ENCODE measurements at regions not wholly inside any gene's neighbourhood (a gene's known extent, or its start where the extent isn't known, plus 50 kb on each side); places are given as distances from the start of the nearest gene placed in this dataset.
A peak's percentile ranks its signal among the peaks of the same experiment; 100 is the strongest.

DNA sequence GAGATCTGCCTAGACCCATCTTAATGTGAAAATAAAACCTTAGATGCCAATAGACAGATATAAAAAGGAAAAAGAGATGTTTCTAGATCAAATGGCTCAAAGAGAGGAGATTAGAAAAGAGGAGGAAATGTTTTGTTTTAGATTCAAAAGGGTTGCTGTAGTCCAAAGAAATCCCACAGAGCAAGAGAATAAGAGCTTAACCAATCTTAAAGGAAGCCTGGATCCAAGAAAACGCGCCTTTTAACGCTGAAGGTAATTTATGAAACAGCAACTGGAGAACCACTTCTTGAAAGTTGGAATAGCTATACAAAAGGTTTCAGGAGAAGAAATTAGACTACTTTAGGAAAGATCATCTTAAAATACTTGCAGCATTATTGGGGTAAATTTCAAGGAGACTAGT lies 298.8 kb downstream of the BRINP2 start:
- 95 to 99% (median 99%) methylated on average over 3 of the region's 3 CpGs for WGBS, 3 donors
- DNase-seq = no peak
- H3K27ac ChIP-seq (ENCODE audit: low read depth in 1 of 3, low read length in 2 of 3) = no peak overlapping the region

DNA sequence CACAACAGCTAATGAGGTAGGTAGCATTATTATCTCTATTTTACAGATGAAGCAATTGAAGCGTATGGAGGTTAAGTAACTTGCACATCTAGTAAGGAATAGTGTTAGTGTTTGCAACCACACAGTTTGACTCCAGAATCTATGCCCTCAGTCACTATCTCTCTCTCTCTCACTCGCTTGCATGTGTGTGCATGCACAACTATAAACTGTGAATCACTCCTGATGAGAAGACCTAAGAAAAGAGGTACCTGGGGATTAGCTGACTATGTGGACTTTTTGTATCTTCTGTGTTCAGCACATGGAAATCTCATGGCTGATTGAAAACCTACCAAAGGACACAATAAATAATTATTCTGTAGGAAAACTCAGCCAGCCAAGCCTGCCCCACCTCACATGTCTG lies 295.5 kb downstream of the BRINP2 start:
- FAIRE-seq (no peak), DNase-seq (no peak)
- Histone ChIP-seq H3K4me1 (ENCODE audit: control insufficient read depth in 3 of 3, insufficient read depth in 2 of 3, low read depth in 1 of 3, low read length in 2 of 3) (no peaks in the 10 kb centered on the region), H3K36me3 (ENCODE audit: control insufficient read depth in 3 of 3, insufficient read depth in 2 of 3, low read depth in 1 of 3, low read length in 3 of 3) (no peaks in the 10 kb centered on the region), H3K4me3 (ENCODE audit: low read depth in 1 of 3, low read length in 3 of 3) (no peak overlapping the region), H3K27ac (ENCODE audit: low read depth in 1 of 3, low read length in 2 of 3) (no peak overlapping the region), H3K27me3 (ENCODE audit: control insufficient read depth in 3 of 3, insufficient read depth in 3 of 3, low read length in 3 of 3) (no peaks in the 10 kb centered on the region), H3K9me3 (ENCODE audit: control insufficient read depth in 2 of 2, insufficient read depth in 1 of 2, low read depth in 1 of 2, low read length in 1 of 2) (no peaks in the 10 kb centered on the region)
- WGBS, 3 donors = 75 to 83% (median 82%) methylated on average over 2 of the region's 2 CpGs

More for the DNA sequence above, 298.8 kb downstream of the BRINP2 start:
- no peaks in the 10 kb centered on the region for H3K36me3 ChIP-seq (ENCODE audit: control insufficient read depth in 3 of 3, insufficient read depth in 2 of 3, low read depth in 1 of 3, low read length in 3 of 3)
- no peak for FAIRE-seq
- H3K4me3 ChIP-seq (ENCODE audit: low read depth in 1 of 3, low read length in 3 of 3) = no peak overlapping the region
- H3K9me3 ChIP-seq (ENCODE audit: control insufficient read depth in 2 of 2, insufficient read depth in 1 of 2, low read depth in 1 of 2, low read length in 1 of 2) = no peaks in the 10 kb centered on the region
- no peaks in the 10 kb centered on the region for H3K27me3 ChIP-seq (ENCODE audit: control insufficient read depth in 3 of 3, insufficient read depth in 3 of 3, low read length in 3 of 3)
- no peaks in the 10 kb centered on the region for H3K4me1 ChIP-seq (ENCODE audit: control insufficient read depth in 3 of 3, insufficient read depth in 2 of 3, low read depth in 1 of 3, low read length in 2 of 3)

GRCh38 chr1:177464686-177465085 lies 293.9 kb downstream of the BRINP2 start:
- Histone ChIP-seq H3K4me1 (ENCODE audit: control insufficient read depth in 3 of 3, insufficient read depth in 2 of 3, low read depth in 1 of 3, low read length in 2 of 3) (no peaks in the 10 kb centered on the region), H3K36me3 (ENCODE audit: control insufficient read depth in 3 of 3, insufficient read depth in 2 of 3, low read depth in 1 of 3, low read length in 3 of 3) (no peaks in the 10 kb centered on the region), H3K4me3 (ENCODE audit: low read depth in 1 of 3, low read length in 3 of 3) (no peak overlapping the region), H3K9me3 (ENCODE audit: control insufficient read depth in 2 of 2, insufficient read depth in 1 of 2, low read depth in 1 of 2, low read length in 1 of 2) (no peaks in the 10 kb centered on the region), H3K27ac (ENCODE audit: low read depth in 1 of 3, low read length in 2 of 3) (no peak overlapping the region), H3K27me3 (ENCODE audit: control insufficient read depth in 3 of 3, insufficient read depth in 3 of 3, low read length in 3 of 3) (no peaks in the 10 kb centered on the region)
- WGBS, 3 donors = 48 to 60% (median 53%) methylated on average over 2 of the region's 2 CpGs
- DNase-seq = no peak
- FAIRE-seq = no peak

DNA sequence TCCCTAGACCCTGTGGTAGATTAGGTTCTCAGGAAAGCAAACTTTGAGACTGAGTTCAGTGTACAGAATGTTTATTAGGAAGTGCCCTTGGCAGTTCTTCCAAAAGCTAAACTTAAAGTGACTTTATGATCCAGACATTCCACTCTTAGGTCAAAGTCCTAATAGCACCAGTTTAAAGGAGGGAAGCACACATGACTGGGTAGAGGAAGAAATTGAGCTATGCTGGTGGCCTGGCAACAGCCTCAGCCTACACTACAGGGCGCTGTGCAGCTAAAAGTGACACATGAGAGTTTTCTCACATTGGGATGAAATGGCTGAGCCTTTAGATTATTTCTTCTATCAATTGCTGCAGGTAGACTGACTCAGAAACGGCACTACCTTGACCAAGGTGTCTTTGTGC lies 280.4 kb downstream of the BRINP2 start:
- no peak overlapping the region for H3K27ac ChIP-seq (ENCODE audit: low read depth in 1 of 3, low read length in 2 of 3)
- FAIRE-seq = no peak
- H3K4me3 ChIP-seq (ENCODE audit: low read depth in 1 of 3, low read length in 3 of 3) = no peak overlapping the region
- H3K36me3 ChIP-seq (ENCODE audit: control insufficient read depth in 3 of 3, insufficient read depth in 2 of 3, low read depth in 1 of 3, low read length in 3 of 3) = no peaks in the 10 kb centered on the region
- H3K4me1 ChIP-seq (ENCODE audit: control insufficient read depth in 3 of 3, insufficient read depth in 2 of 3, low read depth in 1 of 3, low read length in 2 of 3) = no peaks in the 10 kb centered on the region
- no peaks in the 10 kb centered on the region for H3K9me3 ChIP-seq (ENCODE audit: control insufficient read depth in 2 of 2, insufficient read depth in 1 of 2, low read depth in 1 of 2, low read length in 1 of 2)
- no peaks in the 10 kb centered on the region for H3K27me3 ChIP-seq (ENCODE audit: control insufficient read depth in 3 of 3, insufficient read depth in 3 of 3, low read length in 3 of 3)
- WGBS, 3 donors = 20 to 63% (median 24%) methylated on average over 2 of the region's 2 CpGs
- peak; percentile 45 to 54 for DNase-seq

- WGBS, 3 donors = 57 to 77% (median 66%) methylated on average over 5 of the region's 5 CpGs
- no peaks in the 10 kb centered on the region for H3K4me1 ChIP-seq (ENCODE audit: control insufficient read depth in 3 of 3, insufficient read depth in 2 of 3, low read depth in 1 of 3, low read length in 2 of 3)
- peaks cover 0 to 4% (median 0%) of the 10 kb centered on the region in 3 donors for H3K27me3 ChIP-seq (ENCODE audit: control insufficient read depth in 3 of 3, insufficient read depth in 3 of 3, low read length in 3 of 3)
- no peaks in the 10 kb centered on the region for H3K9me3 ChIP-seq (ENCODE audit: control insufficient read depth in 2 of 2, insufficient read depth in 1 of 2, low read depth in 1 of 2, low read length in 1 of 2)
- DNase-seq (no peak), FAIRE-seq (no peak)
- no peak overlapping the region for H3K27ac ChIP-seq (ENCODE audit: low read depth in 1 of 3, low read length in 2 of 3)
- no peak overlapping the region for H3K4me3 ChIP-seq (ENCODE audit: low read depth in 1 of 3, low read length in 3 of 3)
- H3K36me3 ChIP-seq (ENCODE audit: control insufficient read depth in 3 of 3, insufficient read depth in 2 of 3, low read depth in 1 of 3, low read length in 3 of 3) = no peaks in the 10 kb centered on the region
Observed at GRCh38 chr1:177448652-177449357, 278.0 kb downstream of the BRINP2 start.

- no peak for FAIRE-seq
Observed at GRCh38 chr1:177448036-177448615, 277.4 kb downstream of the BRINP2 start.

DNA sequence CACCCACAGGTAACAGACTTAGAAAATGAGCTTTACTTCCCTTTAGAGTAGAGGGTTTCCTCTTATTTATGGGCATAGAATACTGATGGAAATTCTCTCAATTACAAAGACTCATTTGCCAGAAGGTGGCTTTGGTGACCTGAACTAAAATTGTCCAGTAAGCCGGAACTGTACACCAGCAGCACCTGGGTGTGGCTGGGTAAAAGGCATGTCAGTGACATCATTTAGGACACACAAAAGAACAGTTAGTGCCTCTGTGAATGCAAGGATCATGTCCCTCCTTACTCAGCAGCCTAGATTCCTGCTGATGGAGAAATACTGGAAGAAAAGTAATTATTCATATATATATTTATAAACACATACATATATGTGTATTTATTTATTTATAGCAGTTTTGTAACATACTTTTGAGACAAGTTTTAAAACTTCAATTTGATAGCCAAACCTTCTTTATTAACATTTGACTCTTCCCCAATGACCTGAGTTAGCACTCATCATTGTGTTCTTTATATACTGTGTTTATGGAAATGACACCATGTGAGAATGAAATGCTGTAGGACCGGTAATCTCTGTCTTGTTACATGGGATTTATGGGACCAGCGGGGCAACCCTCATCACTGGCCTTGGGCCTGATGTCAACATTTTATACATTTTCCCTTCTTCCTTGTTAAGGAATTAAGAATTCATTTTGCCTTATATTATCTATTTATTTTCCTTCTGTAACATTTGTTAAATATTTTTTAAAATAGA lies 274.4 kb downstream of the BRINP2 start:
- Histone ChIP-seq H3K4me3 (ENCODE audit: low read depth in 1 of 3, low read length in 3 of 3) (no peak overlapping the region), H3K27me3 (ENCODE audit: control insufficient read depth in 3 of 3, insufficient read depth in 3 of 3, low read length in 3 of 3) (peaks cover 0 to 4% (median 0%) of the 10 kb centered on the region in 3 donors), H3K4me1 (ENCODE audit: control insufficient read depth in 3 of 3, insufficient read depth in 2 of 3, low read depth in 1 of 3, low read length in 2 of 3) (no peaks in the 10 kb centered on the region), H3K27ac (ENCODE audit: low read depth in 1 of 3, low read length in 2 of 3) (no peak overlapping the region), H3K9me3 (ENCODE audit: control insufficient read depth in 2 of 2, insufficient read depth in 1 of 2, low read depth in 1 of 2, low read length in 1 of 2) (no peaks in the 10 kb centered on the region), H3K36me3 (ENCODE audit: control insufficient read depth in 3 of 3, insufficient read depth in 2 of 3, low read depth in 1 of 3, low read length in 3 of 3) (no peaks in the 10 kb centered on the region)
- 71 to 86% (median 79%) methylated on average over 3 of the region's 3 CpGs for WGBS, 3 donors
- FAIRE-seq (no peak), DNase-seq (no peak)

More at GRCh38 chr1:177448036-177448615, 277.4 kb downstream of the BRINP2 start:
- Histone ChIP-seq H3K27ac (ENCODE audit: low read depth in 1 of 3, low read length in 2 of 3) (no peak overlapping the region), H3K36me3 (ENCODE audit: control insufficient read depth in 3 of 3, insufficient read depth in 2 of 3, low read depth in 1 of 3, low read length in 3 of 3) (no peaks in the 10 kb centered on the region), H3K4me3 (ENCODE audit: low read depth in 1 of 3, low read length in 3 of 3) (no peak overlapping the region), H3K4me1 (ENCODE audit: control insufficient read depth in 3 of 3, insufficient read depth in 2 of 3, low read depth in 1 of 3, low read length in 2 of 3) (no peaks in the 10 kb centered on the region), H3K27me3 (ENCODE audit: control insufficient read depth in 3 of 3, insufficient read depth in 3 of 3, low read length in 3 of 3) (peaks cover 0 to 4% (median 0%) of the 10 kb centered on the region in 3 donors), H3K9me3 (ENCODE audit: control insufficient read depth in 2 of 2, insufficient read depth in 1 of 2, low read depth in 1 of 2, low read length in 1 of 2) (no peaks in the 10 kb centered on the region)
- WGBS, 3 donors = 69 to 90% (median 82%) methylated on average over 2 of the region's 2 CpGs
- no peak for DNase-seq

DNA sequence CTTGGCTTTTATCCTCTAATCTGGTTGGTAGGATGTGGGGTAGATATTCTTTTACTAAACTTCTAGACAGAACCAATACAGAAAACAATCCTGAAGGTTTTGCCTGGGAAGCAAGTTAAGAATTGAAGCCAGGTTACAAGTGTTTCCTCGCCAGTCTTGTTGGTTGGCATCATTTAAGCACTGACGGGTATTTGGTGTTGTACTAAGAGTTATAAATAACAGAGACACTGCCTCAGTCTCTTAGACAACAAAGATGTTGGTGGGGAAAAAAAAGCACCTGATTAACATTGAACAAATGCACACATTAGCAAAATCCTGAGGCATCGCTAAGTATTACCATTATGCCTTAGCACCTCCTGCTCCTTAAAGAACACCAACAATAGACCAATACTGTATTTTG lies 272.2 kb downstream of the BRINP2 start:
- 76 to 86% (median 80%) methylated on average over 3 of the region's 3 CpGs for WGBS, 3 donors
- no peak for DNase-seq

More for the DNA sequence above, 272.2 kb downstream of the BRINP2 start:
- Histone ChIP-seq H3K4me3 (ENCODE audit: low read depth in 1 of 3, low read length in 3 of 3) (no peak overlapping the region), H3K9me3 (ENCODE audit: control insufficient read depth in 2 of 2, insufficient read depth in 1 of 2, low read depth in 1 of 2, low read length in 1 of 2) (no peaks in the 10 kb centered on the region), H3K4me1 (ENCODE audit: control insufficient read depth in 3 of 3, insufficient read depth in 2 of 3, low read depth in 1 of 3, low read length in 2 of 3) (no peaks in the 10 kb centered on the region), H3K27me3 (ENCODE audit: control insufficient read depth in 3 of 3, insufficient read depth in 3 of 3, low read length in 3 of 3) (peaks cover 0 to 4% (median 0%) of the 10 kb centered on the region in 3 donors), H3K27ac (ENCODE audit: low read depth in 1 of 3, low read length in 2 of 3) (no peak overlapping the region), H3K36me3 (ENCODE audit: control insufficient read depth in 3 of 3, insufficient read depth in 2 of 3, low read depth in 1 of 3, low read length in 3 of 3) (no peaks in the 10 kb centered on the region)
- FAIRE-seq = no peak

Measured in small intestine (tissue), 7 donors.